C1 segment of cervical spinal cord (tissue), 14 donors: ENCODE measurements at regions not wholly inside any gene's neighbourhood (a gene's known extent, or its start where the extent isn't known, plus 50 kb on each side); places are given as distances from the start of the nearest gene placed in this dataset.
"Not testable (repeated sequence)": the region's sequence is repeated elsewhere in the genome, so short reads cannot be mapped to it uniquely, and the experiment has no call there.

ENCODE experiments used
- DNase-seq, 14 donors: peaks; one replicate each; lab custom pipeline; 2025; lab: John Stamatoyannopoulos, UW

DNA sequence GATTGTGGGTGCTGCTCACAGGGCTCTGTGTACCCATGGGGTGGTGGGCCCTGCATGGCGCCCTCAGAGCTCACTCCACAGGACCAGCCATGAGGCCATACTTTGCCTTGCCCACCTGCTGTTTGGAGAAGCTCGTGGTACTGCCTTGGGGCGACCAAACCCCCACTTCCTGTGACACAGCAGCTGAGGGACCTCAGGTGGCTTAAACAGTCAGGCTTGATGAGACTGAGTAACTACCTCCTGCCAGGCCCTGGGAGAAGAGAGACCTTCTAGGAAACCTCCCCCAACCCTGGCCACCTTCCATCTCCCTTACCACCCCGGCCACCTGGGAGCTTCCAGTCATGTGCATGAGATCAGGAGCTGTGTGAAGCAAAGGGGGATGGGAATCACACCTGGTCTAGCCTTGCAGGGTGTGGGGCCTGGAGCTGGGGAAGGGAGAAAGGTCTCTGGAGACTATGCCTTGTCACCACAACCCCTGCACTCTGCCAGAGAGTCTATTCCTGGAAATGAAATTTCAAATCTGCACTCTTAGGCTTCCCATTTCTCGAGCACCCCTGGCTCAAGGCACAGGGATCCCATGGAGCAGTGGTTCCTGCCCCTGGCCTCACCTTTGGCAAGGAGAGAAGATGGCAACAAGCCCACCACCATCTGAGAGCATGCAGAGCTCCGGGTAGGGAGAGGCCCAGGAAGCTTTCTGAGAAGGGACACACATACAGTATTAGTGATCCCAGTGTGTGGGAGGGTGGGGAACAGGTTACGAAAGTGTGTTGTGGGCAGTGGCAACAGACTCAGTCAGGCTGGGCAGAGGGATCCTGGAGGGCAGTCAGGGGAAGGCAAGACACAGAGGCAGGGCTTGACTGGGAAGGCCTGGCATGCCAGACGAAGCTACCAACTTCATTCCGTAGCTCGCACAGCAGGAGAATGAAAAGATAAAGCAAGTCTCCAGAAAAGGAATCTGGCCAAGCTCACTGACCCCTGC lies 125.0 kb downstream of the URI1 start:
- no peak for DNase-seq

DNA sequence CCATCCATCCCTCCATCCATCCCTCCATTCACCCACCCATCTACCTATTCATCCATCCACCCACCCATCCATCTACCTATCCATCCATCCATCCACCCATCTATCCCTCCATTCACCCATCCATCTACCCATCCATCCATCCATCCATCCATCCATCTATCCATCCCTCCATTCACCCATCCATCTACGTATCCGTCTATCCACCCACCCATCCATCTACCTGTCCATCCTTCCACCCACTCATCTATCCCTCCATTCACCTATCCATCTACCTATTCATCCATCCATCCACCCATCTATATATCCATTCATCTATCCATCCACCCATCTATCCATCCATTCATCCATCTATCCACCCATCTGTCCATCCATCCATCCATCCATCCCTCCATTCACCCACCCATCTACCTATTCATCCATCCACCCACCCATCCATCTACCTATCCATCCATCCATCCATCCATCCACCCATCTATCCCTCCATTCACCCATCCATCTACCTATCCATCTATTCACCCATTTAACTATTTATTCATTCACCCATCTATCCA lies 126.0 kb downstream of the URI1 start:
- not testable (repeated sequence) for DNase-seq

DNA sequence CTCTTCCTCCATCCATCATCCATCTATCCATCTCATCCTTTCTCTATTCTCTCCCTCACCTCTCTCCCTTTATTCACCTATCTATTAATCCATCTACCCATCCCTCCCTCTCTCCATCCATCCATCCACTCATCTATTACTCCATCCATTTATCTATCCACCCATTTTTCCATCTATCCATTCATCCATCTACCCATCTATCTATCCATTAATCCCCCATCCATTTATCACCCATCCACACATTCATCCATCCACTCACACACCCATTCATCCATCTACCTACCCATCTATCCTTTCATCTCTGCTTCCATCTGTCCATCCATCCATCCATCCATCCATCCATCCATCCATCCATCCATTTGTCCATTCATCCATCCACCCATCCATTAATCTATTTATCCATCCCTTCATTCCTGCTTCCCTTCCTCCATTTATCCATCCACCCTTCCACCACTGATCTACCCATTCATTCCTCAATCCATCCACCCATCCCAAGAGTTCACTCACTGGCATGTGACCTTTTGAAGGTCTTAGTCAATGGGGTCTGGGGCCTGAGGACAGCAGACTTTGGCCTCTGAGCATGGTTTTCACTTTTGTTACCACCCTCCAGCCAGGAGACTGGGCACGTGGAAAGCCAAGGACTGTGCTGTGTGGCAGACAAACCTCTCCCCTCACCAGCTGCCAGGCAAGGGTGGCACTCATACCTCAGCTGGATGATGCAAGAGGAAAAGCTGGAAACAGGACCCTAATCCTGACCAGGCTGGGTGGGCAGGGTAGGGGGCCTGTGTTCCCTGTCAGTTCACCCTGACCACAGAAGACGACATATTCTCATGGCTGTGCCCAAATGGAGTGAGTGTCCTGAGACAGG lies 126.7 kb downstream of the URI1 start:
- no peak for DNase-seq

DNA sequence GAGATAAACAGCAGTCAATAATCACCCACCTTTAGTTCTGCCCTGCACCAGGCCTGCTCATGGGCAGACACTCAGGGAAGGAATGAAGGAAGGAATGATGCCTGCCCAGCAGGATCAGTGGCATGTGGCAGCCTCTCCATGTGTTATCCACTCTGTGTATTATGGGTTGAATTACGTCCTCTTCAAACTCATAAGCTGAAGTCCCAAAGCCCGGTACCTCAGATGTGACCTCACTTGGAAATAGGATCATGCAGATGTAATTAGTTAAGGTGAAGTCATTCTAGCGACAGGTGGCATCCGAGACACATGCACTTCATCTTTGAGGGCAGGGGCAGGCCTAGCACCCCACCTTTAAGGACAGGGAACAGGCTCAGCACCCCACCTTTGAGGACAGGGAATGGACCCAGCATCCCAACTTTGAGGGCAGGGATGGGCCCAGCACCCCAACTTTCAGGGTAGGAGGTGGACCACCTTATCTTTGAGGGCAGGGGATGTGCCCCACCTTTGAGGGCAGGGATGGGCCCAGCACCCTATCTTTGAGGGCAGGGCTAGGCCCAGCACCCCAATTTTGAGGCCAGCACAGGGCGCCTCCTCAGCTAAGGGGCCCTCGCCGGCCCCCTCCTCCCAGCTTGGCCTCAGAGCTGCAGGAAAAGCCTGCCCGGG lies 127.6 kb downstream of the URI1 start:
- no peak for DNase-seq

DNA sequence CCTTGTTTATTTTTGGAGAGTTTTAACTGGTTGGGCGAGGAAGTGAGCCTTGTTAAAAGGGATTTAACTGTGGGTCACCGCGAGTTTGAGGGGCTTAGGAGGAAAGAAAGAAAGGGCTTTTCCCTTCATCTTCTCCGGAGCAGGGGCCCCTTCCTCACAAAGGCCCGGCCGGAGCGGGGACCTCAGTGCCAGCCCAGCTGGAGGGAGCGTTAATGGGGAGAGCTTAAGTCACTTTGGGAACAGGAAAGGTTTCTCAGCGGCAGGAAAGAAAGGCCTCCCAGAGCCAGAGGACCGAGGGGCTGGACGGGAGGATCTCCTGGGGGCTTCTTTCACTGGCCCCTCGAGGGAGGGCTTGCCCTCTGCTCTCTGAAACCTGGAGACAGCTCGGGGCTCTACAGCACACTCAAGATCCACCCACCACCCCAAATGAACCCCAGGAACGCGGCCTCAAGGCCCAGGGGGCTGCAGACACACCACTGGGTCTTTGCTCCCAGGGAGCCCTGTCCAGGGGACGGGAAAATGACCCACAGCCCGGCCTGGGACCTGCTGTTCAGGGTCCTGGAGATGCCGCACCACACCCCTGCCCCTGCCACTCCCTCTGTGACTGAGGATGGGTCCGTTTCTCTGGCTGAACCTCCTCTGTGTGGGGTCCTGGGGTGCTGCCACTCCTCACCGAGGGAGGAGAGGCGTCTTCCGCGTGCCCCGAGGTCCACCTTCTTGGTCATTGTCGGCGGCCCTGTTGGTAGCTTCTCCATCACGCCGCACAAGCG lies 128.3 kb downstream of the URI1 start:
- peak in 1 of 14 donors; percentile 42 for DNase-seq

DNA sequence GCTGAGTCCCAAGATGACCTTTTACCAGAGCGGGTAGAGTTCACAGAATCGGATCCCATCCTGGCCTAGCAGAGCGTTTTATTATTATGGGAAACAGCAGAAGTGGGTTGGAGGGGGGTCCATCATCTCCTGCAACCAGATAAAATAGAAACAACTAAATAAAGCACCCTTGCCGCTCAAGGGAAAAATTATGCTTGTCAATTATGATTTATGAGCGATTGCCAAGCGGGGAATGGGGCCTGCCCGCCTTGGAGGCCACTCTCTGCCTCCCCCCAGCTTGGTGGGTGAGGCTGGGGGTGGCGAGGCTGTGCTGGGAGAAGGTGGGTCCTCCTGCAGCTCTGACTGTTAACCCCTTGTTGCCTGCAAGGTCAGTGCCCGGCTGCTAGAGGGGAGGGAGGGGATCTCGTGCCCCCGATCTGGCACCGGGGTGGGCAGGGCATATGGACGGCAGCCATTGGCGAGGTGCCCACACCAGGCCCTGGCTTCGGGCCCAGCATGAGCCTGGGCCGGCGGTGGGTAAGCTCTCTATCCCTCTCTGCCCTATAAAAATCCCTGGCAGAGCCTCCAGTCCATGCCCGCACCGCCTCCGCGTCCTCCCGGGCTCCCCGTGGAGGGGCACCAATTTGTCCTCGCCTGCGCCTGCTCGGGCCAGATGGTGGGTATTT lies 129.1 kb downstream of the URI1 start:
- DNase-seq: peak in 3 of 14 donors; percentile 10 to 90 (median 40)

DNA sequence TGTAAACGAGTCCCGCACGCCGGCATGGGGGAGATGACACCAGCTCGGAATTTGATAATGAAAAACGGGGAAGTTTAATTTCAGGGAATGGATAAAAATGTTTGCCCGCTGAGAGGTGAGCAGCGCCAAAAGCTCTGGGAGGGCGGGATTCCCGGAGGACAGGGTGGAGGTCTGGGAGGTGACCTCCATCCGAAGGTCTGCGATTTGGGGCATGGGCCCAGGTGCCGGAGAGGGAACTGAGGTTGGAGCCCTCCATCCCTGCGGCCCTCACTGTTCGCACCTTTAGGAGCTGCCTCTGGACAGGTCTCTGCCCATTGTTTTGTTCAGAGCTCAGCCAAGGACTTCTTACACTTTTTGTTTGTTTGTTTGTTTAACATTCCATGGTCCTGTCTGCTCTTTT lies 129.8 kb downstream of the URI1 start:
- no peak for DNase-seq

DNA sequence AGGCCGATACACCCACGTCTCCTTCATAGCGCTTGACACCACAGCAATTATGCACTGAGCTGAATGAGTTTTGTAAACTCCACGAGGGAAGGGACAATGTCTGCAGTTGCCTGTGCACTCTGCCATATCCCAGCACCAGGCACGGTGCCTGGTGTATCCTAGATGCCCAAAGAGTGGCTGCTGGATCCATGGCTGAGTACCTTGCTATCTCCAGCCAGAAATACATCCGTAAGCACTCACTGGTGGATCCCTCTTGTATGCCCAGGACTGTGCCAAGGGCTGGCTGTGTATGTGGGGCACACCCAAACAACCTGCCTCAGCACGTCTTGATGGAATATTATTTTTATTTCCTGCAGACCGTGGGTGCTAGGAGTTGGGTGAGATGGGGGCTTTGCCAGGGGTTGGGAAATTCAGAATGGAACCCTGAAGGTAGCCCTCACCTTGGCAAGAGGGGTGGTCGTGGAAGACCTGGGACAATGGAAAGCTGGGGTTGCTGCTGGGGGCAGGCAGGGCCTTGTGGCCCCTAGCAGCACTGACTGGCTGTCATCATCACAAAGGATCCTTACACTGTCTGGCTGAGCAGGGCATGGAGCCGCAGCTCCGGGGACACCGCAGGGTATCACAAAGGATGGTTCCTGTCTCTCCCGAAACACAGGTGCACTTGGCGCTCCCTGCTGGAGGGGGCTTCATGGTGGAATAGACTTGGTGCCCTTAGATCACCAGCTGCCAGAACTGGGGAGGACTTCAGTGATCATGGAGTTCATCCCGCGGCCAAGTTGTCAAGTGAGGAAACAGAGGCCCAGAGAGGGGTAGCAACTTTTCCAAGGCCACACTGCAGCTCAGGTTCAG lies 131.3 kb downstream of the URI1 start:
- no peak for DNase-seq

DNA sequence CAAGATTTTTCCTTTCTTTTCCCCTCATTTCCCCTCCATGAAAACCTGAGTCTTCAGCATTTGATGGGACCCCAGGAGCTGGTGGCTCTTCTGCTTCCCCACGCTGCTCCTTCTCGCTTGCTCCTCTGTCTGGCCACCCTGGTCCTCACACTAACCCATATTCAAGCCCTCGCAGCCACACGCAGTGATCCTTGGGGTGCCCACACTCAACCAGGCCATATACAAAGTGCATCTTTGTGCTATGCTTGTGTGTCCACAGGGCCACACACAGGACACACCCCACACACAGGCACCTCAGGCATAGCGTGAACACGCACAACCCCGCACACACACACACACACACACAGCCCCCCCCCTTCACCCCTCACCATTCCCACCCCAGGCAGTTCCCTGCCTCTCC lies 132.1 kb downstream of the URI1 start:
- DNase-seq: no peak

DNA sequence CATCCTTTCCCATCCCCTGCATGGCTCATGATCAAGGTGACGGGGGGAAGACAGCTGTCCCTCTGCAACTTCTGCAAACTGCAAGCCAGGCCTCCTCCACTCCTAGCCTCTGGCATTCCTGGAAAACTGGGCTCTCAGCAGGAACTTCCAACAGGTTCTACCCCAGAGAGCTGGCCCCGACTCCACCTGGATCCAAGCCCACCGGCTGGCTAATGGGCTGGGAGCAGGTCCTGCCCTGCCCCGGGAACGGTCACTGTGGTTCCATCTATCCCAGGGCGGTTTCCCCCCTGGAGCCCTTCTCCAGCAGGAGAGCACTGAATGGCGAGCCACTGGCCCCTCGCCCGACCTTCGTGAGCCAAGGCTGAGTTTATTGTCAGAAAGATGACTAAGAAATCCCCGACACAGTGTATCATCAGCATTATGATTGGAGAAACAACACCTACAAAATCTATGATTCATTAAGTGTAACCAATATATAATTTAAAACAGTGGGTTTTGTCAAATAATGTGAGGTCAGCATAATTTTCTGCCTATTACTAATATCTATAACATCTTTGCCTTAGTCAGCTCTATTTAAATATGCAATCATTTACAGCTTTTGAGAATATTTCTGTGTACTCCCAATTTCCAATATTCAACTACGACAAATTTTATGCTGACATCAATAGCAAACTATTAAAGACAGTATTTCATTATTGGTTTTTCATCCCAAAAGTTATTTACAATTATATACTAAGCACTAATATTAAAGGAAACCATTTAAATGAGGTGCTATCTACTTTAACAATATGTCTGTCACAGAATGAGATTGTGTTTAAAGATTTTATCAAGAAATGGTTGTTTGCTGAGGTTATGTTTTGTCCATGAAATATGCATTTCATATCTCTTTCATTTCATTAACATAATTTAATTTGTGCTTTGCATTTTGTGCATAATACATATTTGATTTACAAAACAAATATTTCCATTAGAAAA lies 133.0 kb downstream of the URI1 start:
- DNase-seq: peak in 1 of 14 donors; percentile 24

DNA sequence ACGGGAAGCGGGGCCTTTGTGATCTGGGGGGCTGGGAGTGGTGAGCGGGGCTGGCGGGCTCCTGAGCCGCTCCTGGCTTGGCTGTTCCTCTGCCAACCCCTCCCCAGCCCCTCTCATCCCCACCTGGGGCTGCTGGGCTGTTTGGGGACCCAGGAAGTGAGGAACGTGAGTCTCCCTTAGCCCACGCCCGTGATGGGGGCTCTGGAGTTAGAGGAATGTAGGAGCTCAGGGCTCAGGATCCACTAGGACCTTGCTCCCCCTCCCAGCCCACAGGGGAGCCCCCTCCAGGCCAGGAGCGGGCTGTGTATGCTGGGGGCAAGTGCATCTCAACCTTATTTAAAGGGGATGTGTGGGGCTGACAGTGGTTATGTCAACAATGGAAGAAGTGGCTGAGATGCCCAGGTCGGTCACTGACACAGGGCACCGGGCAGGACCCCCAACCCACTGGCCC lies 134.1 kb downstream of the URI1 start:
- DNase-seq: no peak

DNA sequence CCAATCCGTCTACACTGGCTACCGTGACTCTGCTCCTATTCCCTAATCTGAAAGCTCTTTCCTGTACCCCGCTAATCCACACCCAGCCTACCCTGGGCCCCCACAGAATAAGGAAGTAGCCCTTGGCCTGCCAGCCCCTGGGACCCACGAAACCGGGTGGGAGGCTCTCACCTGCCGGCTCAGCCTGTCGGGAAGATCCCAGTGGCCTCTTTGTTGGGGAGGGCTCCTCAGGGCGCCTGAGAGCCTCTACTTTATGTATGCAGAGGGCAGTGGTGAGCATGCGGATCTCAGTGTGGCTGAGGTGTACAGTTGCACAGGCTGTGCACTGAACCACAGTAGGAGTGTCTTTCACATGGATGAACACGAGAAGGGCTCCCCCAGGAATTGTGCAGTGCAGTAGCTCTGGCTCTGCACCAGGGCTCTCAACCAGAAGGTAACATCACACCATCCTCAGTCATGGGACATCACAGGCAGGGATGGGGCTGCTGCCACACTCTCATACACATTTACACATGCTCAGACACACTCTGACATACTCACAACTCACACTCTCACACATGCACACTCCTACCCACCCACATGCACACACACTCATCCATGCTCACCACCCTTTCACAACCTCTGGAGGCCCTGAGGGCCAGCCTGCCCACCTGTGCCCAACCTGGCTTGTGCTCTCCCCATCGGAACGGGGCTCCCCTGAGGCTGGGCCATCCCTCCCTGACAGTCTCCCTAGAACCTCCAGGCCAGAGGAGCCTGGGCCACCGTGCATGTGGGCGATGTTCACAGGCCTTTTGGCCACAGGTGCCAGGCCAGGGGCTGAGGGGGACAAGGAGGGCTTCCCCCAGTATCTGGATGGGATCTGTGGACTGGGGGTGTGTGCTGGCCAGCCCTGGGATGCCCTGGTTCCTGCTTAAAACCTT lies 135.0 kb downstream of the URI1 start:
- no peak for DNase-seq

DNA sequence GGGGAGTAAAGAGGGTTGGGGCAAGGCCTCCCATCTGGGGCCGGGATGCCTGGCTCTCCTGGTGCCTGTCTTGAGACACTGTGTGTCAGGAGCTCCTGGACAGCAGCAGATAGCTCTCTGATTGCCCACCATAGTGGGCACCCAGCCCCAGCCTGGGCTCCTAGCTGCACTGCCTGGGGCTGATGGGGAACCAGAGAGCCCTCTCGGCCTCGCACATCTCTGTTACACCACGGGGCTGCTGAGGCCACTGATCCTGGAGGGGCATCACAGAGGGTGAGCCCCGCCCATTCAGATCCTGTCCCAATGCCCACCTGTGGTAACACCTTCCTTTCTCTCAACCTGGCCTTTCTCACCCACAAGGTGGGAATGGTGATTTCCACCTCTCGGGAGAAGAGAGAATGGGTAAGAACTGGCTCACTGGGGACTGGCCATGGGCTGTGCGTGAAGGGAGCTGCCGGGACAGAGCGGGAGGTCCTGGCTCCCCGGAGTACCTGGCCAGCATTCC lies 135.9 kb downstream of the URI1 start:
- DNase-seq: no peak

DNA sequence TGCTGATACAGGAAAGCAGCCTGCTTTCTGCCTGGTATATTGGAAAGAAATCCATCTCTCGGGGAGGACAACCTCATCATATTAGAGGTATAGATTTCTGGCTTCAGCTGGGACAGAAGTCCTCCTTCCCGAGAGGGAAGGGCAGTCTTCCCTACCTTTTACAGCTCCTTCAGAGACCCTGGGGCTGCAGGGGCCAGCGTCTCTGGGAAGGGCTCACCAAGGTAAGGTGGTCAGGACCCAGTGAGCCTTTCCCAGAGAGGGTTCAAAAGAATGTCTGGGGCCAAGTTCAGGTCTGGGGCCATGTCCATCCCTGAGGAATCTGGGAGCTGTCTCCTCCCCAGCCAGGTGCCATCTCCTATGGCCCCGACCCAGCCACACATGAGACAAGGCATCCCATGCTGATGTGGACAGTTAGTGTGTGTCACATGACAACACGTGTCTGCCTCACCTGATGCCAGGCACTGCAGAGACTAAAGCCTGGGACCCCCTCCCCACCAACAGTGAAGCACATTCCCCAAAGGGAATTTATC lies 136.4 kb downstream of the URI1 start:
- no peak for DNase-seq

DNA sequence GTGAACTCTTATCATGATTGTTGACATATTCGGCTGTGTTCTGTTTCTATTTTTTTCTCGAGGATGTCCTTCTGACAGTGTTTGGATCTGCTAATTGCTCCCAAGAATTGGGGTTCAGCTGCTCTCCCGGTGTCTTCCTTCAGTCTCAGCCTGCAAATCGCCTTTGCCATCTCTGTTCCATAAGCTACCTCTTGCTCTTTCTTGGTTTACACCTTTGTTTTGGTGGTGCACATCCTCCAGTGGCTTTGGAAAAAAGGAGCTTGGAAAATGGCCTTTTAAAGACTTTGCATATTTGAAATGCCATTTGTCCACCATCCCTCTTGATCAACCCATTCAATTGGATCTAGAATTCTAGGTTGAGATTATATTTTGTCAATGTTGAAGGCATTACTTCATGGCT lies 137.2 kb downstream of the URI1 start:
- DNase-seq: no peak

DNA sequence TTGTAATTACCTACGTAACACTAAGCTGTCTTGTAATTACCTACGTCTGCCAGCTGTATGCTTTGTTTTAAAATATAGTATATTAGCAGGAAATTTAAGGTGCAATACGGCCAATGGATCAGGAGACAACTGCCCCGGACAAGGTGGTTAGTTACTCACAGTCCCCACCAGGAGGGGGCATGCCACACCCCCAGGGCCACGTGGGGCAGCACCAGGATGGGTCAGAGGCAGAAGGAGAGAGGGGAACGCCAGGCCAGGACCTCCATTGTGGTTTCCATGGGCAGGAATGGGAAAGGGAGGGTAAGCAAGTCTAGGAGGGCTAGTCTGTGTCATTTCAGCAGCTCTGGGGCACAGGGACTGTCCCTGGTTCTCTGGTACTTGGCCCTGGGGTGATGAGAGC lies 140.1 kb downstream of the URI1 start:
- no peak for DNase-seq
